Suprapubic skin (tissue), 4 donors: ENCODE measurements at regions not wholly inside any gene's neighbourhood (a gene's known extent, or its start where the extent isn't known, plus 50 kb on each side); places are given as distances from the start of the nearest gene placed in this dataset.

Source experiments
- DNase-seq, 2 donors: peaks; one replicate each; pipeline ENCODE4 v3.0.0-alpha.2; 2019; ENCODE audit warnings: low spot score in 2 of 2
- H3K27ac ChIP-seq: fragments of 200-600 bp; sonication (generic); one replicate; pipeline ENCODE4 v1.5.1; 2019
- H3K27me3 ChIP-seq: fragments of 200-600 bp; sonication (generic); one replicate; pipeline ENCODE4 v1.5.1; 2019
- H3K36me3 ChIP-seq: fragments of 200-600 bp; sonication (generic); one replicate; pipeline ENCODE4 v1.5.1; 2019
- H3K4me1 ChIP-seq: fragments of 200-600 bp; sonication (generic); one replicate; pipeline ENCODE4 v1.5.1; 2019
- H3K4me3 ChIP-seq: fragments of 200-600 bp; sonication (generic); one replicate; pipeline ENCODE4 v1.5.1; 2019; ENCODE audit warnings: mild to moderate bottlenecking
- H3K9me3 ChIP-seq: fragments of 200-600 bp; sonication (generic); one replicate; pipeline ENCODE4 v1.5.1; 2019
- CTCF ChIP-seq, 2 donors: fragments of 200-600 bp in 1 of 2; fragments of 450-650 bp in 1 of 2; sonication (generic) in 1 of 2; IDR thresholded peaks; one replicate each; pipeline ENCODE4 v1.5.1; 2016 to 2019; ENCODE audit warnings: antibody characterized with exemption in 2 of 2, mild to moderate bottlenecking in 1 of 2, moderate library complexity in 1 of 2
- EP300 ChIP-seq: sonication (generic); formaldehyde crosslinking; IDR thresholded peaks from one replicate; pipeline ENCODE4 v1.6.1; 2017; ENCODE audit warnings: antibody characterized with exemption
- POLR2A ChIP-seq, 2 donors: fragments of 450-650 bp; IDR thresholded peaks; one replicate each; pipeline ENCODE4 v1.6.1; 2017; ENCODE audit warnings: antibody characterized with exemption in 2 of 2, mild to moderate bottlenecking in 2 of 2, moderate library complexity in 2 of 2
- POLR2AphosphoS5 ChIP-seq, 3 donors: sonication (generic); formaldehyde crosslinking; IDR thresholded peaks; one replicate each; pipeline ENCODE4 v1.6.1; 2017; ENCODE audit warnings: antibody characterized with exemption in 3 of 3
- WGBS: methylation state at CpG from one replicate; pipeline ENCODE4 v1.1.5; 2018; 5-methylcytosine and 5-hydroxymethylcytosine counted together

GRCh38 chr3:162125790-162126189 lies 629.2 kb downstream of the OTOL1 start:
- Histone ChIP-seq H3K4me3 (no peak overlapping the region), H3K9me3 (no peaks in the 10 kb centered on the region), H3K27ac (no peak overlapping the region), H3K4me1 (no peaks in the 10 kb centered on the region), H3K36me3 (no peaks in the 10 kb centered on the region), H3K27me3 (no peaks in the 10 kb centered on the region)
- DNase-seq, result no peak
- TF ChIP-seq POLR2AphosphoS5 (IDR thresholded peaks at IDR 0.05) (no peak), CTCF (IDR thresholded peaks at IDR 0.05) (no peak), EP300 (no peak), POLR2A (IDR thresholded peaks at IDR 0.05) (no peak)
- 98% methylated on average over 1 of the region's 1 CpG for WGBS

GRCh38 chr3:162130582-162130981 lies 634.0 kb downstream of the OTOL1 start:
- H3K4me1 ChIP-seq, result no peaks in the 10 kb centered on the region
- no peak for DNase-seq

GRCh38 chr3:162132981-162133380 lies 636.4 kb downstream of the OTOL1 start:
- Histone ChIP-seq H3K4me3 (no peak overlapping the region), H3K36me3 (no peaks in the 10 kb centered on the region), H3K27ac (no peak overlapping the region), H3K9me3 (no peaks in the 10 kb centered on the region), H3K4me1 (no peaks in the 10 kb centered on the region), H3K27me3 (no peaks in the 10 kb centered on the region)
- DNase-seq, result no peak
- TF ChIP-seq CTCF (IDR thresholded peaks at IDR 0.05), result no peak
- TF ChIP-seq POLR2A (IDR thresholded peaks at IDR 0.05), result no peak
- TF ChIP-seq POLR2AphosphoS5 (IDR thresholded peaks at IDR 0.05), result no peak
- no peak for TF ChIP-seq EP300

More at GRCh38 chr3:162130582-162130981, 634.0 kb downstream of the OTOL1 start:
- H3K9me3 ChIP-seq, result no peaks in the 10 kb centered on the region
- WGBS, result 91% methylated on average over 3 of the region's 3 CpGs
- H3K36me3 ChIP-seq, result no peaks in the 10 kb centered on the region
- no peak overlapping the region for H3K27ac ChIP-seq
- TF ChIP-seq EP300 (no peak), POLR2AphosphoS5 (IDR thresholded peaks at IDR 0.05) (no peak), CTCF (IDR thresholded peaks at IDR 0.05) (no peak), POLR2A (IDR thresholded peaks at IDR 0.05) (no peak)
- no peaks in the 10 kb centered on the region for H3K27me3 ChIP-seq
- H3K4me3 ChIP-seq, result no peak overlapping the region

GRCh38 chr3:162134571-162134970 lies 638.0 kb downstream of the OTOL1 start:
- H3K9me3 ChIP-seq, result no peaks in the 10 kb centered on the region
- TF ChIP-seq POLR2A (IDR thresholded peaks at IDR 0.05), result no peak
- TF ChIP-seq POLR2AphosphoS5 (IDR thresholded peaks at IDR 0.05), result no peak
- no peak for TF ChIP-seq CTCF (IDR thresholded peaks at IDR 0.05)
- TF ChIP-seq EP300, result no peak

GRCh38 chr3:162136136-162136535 lies 639.5 kb downstream of the OTOL1 start:
- no peak overlapping the region for H3K4me3 ChIP-seq
- WGBS, result 92% methylated on average over 2 of the region's 2 CpGs
- H3K36me3 ChIP-seq, result no peaks in the 10 kb centered on the region
- TF ChIP-seq EP300 (no peak), CTCF (IDR thresholded peaks at IDR 0.05) (no peak), POLR2A (IDR thresholded peaks at IDR 0.05) (no peak), POLR2AphosphoS5 (IDR thresholded peaks at IDR 0.05) (no peak)
- no peaks in the 10 kb centered on the region for H3K27me3 ChIP-seq
- H3K4me1 ChIP-seq, result no peaks in the 10 kb centered on the region
- no peaks in the 10 kb centered on the region for H3K9me3 ChIP-seq
- H3K27ac ChIP-seq, result no peak overlapping the region
- no peak for DNase-seq

More at GRCh38 chr3:162134571-162134970, 638.0 kb downstream of the OTOL1 start:
- Histone ChIP-seq H3K4me3 (no peak overlapping the region), H3K27me3 (no peaks in the 10 kb centered on the region), H3K4me1 (no peaks in the 10 kb centered on the region), H3K36me3 (no peaks in the 10 kb centered on the region), H3K27ac (no peak overlapping the region)
- no peak for DNase-seq
- 85% methylated on average over 4 of the region's 4 CpGs for WGBS
